NT2/D1 (cell line): ENCODE measurements at regions not wholly inside any gene's neighbourhood (a gene's known extent, or its start where the extent isn't known, plus 50 kb on each side); places are given as distances from the start of the nearest gene placed in this dataset.

ENCODE experiments used
- DNase-seq: peaks from one replicate; pipeline ENCODE4 v3.0.0-alpha.2; 2011; ENCODE audit warnings: low read depth, low spot score
- H3K27me3 ChIP-seq: 2 replicates; pipeline ENCODE4 v1.6.0; 2011; ENCODE audit warnings: mild to moderate bottlenecking; ENCODE audit not compliant: insufficient read length, insufficient read depth
- H3K36me3 ChIP-seq: 2 replicates; pipeline ENCODE4 v1.6.1; 2011; ENCODE audit warnings: mild to moderate bottlenecking, low read length, mixed read lengths; ENCODE audit not compliant: insufficient read depth, insufficient read length
- H3K4me1 ChIP-seq: 2 replicates; pipeline ENCODE4 v1.5.1; 2011; ENCODE audit not compliant: insufficient read depth, insufficient read length
- H3K4me3 ChIP-seq: 2 replicates; pipeline ENCODE4 v1.5.1; 2011; ENCODE audit warnings: low read depth; ENCODE audit not compliant: insufficient read length
- H3K9ac ChIP-seq: 2 replicates; pipeline ENCODE4 v1.6.0; 2011; ENCODE audit warnings: low read depth; ENCODE audit not compliant: insufficient read length
- H3K9me3 ChIP-seq: 2 replicates; pipeline ENCODE4 v1.5.1; 2011; ENCODE audit warnings: mild to moderate bottlenecking, low read length; ENCODE audit not compliant: insufficient read depth
- SUZ12 ChIP-seq: IDR thresholded peaks from 2 replicates; pipeline ENCODE4 v1.6.1; 2011; ENCODE audit not compliant: insufficient read length, insufficient read depth; ENCODE audit errors: extremely low read depth
- YY1 ChIP-seq: IDR thresholded peaks from 2 replicates; pipeline ENCODE4 v1.6.1; 2011; ENCODE audit not compliant: insufficient read length, insufficient read depth
- ZNF274 ChIP-seq: IDR thresholded peaks from 2 replicates; pipeline ENCODE4 v1.6.1; 2011; ENCODE audit warnings: mild to moderate bottlenecking, low read depth, low read length

- TF ChIP-seq ZNF274: no peak
- no peak for TF ChIP-seq SUZ12
- no peak for TF ChIP-seq YY1
- peak; percentile 2 for DNase-seq
- H3K36me3 ChIP-seq: no peaks in the 10 kb centered on the region
- H3K4me1 ChIP-seq: peaks cover 4% of the 10 kb centered on the region
- no peaks in the 10 kb centered on the region for H3K27me3 ChIP-seq
- no peak overlapping the region for H3K4me3 ChIP-seq
- H3K9ac ChIP-seq: no peak overlapping the region
- H3K9me3 ChIP-seq: no peaks in the 10 kb centered on the region
Measured at GRCh38 chr4:151917145-151917734, 156.4 kb upstream of the GATB start.

DNA sequence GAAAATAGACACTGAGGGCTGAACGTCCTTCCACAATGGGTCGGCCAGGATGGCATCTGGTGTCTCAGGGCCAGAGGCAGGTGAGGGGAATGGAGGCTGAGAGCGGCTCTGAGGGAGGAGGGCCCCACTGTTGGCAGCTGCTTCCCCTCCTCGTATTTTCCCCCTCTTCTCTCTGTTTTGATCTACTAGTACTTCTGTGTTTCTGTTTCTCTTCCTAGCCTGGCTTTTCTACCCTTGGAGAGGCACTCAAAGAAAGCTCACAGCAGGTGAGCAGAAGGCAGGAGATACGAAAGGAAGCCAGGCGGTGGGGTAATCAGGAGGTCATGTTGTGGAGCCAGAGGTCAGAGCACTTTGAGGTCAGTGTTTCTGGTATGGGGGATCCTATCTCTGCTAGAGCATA lies 151.8 kb upstream of the GATB start:
- no peak overlapping the region for H3K9ac ChIP-seq
- DNase-seq: peak; percentile 3
- no peaks in the 10 kb centered on the region for H3K9me3 ChIP-seq
- TF ChIP-seq YY1 (no peak), ZNF274 (no peak), SUZ12 (no peak)
- H3K4me1 ChIP-seq: peaks cover 7% of the 10 kb centered on the region
- no peak overlapping the region for H3K4me3 ChIP-seq
- H3K36me3 ChIP-seq: no peaks in the 10 kb centered on the region
- no peaks in the 10 kb centered on the region for H3K27me3 ChIP-seq

GRCh38 chr4:151911970-151912369 lies 151.2 kb upstream of the GATB start:
- H3K9me3 ChIP-seq: no peaks in the 10 kb centered on the region
- no peak overlapping the region for H3K9ac ChIP-seq
- H3K4me1 ChIP-seq: peaks cover 7% of the 10 kb centered on the region
- TF ChIP-seq SUZ12 (no peak), ZNF274 (no peak), YY1 (no peak)
- H3K36me3 ChIP-seq: no peaks in the 10 kb centered on the region
- DNase-seq: no peak
- H3K4me3 ChIP-seq: no peak overlapping the region
- no peaks in the 10 kb centered on the region for H3K27me3 ChIP-seq

GRCh38 chr4:151908734-151909497 lies 148.1 kb upstream of the GATB start:
- TF ChIP-seq ZNF274: no peak
- Histone ChIP-seq H3K4me1 (peaks cover 7% of the 10 kb centered on the region), H3K4me3 (no peak overlapping the region), H3K27me3 (no peaks in the 10 kb centered on the region), H3K36me3 (no peaks in the 10 kb centered on the region), H3K9ac (no peak overlapping the region), H3K9me3 (no peaks in the 10 kb centered on the region)
- DNase-seq: no peak

- peaks cover 7% of the 10 kb centered on the region for H3K4me1 ChIP-seq
- H3K9ac ChIP-seq: no peak overlapping the region
- no peaks in the 10 kb centered on the region for H3K27me3 ChIP-seq
- TF ChIP-seq YY1: no peak
- no peak for TF ChIP-seq SUZ12
- TF ChIP-seq ZNF274: no peak
- H3K9me3 ChIP-seq: no peaks in the 10 kb centered on the region
- H3K36me3 ChIP-seq: no peaks in the 10 kb centered on the region
- H3K4me3 ChIP-seq: no peak overlapping the region
- no peak for DNase-seq
Measured at GRCh38 chr4:151908201-151908600, 147.4 kb upstream of the GATB start.

DNA sequence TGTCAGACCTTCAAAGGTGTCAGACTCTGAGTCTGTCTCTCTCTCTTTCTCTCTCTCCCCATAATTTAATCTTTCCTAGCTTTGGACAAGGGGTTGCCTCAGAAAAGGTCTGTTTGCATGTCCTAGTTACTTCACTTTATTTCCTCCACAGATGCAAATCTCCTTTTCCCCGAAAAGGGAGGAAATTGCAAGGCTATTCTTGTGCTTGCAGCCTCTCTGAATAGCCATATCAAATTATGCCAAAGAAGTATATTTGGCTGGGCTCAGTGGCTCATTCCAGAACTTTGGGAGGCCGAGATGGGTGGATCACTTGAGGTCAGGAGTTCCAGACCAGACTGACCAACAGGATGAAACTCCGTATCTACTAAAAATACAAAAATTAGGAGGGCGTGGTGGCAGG lies 145.6 kb upstream of the GATB start:
- Histone ChIP-seq H3K9ac (no peak overlapping the region), H3K36me3 (no peaks in the 10 kb centered on the region), H3K4me3 (no peak overlapping the region), H3K27me3 (no peaks in the 10 kb centered on the region), H3K4me1 (no peaks in the 10 kb centered on the region), H3K9me3 (no peaks in the 10 kb centered on the region)
- no peak for TF ChIP-seq YY1
- no peak for DNase-seq

DNA sequence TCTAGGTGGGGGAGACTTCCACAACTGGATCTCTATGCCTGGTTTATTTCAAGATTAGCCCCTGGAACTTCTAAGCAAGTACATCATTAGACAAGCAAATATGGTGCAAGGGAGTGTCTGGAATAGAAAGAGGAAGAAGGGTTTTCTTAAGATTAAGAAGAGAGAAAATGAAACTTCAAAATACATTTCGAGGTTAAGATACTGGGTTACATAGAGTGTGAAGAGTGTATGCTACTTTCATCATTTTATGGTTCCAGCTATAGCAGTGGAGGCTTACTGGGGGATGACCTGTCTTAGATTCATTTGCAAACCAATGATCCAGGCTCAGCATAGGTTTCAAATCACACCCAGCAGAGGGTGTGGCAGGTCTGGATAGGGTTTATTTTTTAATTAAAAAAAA lies 144.4 kb upstream of the GATB start:
- H3K4me1 ChIP-seq: no peaks in the 10 kb centered on the region
- no peaks in the 10 kb centered on the region for H3K9me3 ChIP-seq
- no peak for DNase-seq
- TF ChIP-seq ZNF274: no peak
- no peak for TF ChIP-seq SUZ12
- no peak for TF ChIP-seq YY1
- no peaks in the 10 kb centered on the region for H3K36me3 ChIP-seq
- no peak overlapping the region for H3K9ac ChIP-seq
- no peaks in the 10 kb centered on the region for H3K27me3 ChIP-seq
- H3K4me3 ChIP-seq: no peak overlapping the region

- H3K4me1 ChIP-seq: no peaks in the 10 kb centered on the region
- H3K9me3 ChIP-seq: no peaks in the 10 kb centered on the region
- no peak overlapping the region for H3K9ac ChIP-seq
Measured at GRCh38 chr4:151901631-151902030, 140.8 kb upstream of the GATB start.

More at GRCh38 chr4:151901631-151902030, 140.8 kb upstream of the GATB start:
- Histone ChIP-seq H3K27me3 (no peaks in the 10 kb centered on the region), H3K36me3 (no peaks in the 10 kb centered on the region), H3K4me3 (no peak overlapping the region)
- TF ChIP-seq ZNF274: no peak
- TF ChIP-seq YY1: no peak
- no peak for TF ChIP-seq SUZ12
- no peak for DNase-seq
